Gastroesophageal sphincter (tissue), 4 donors: ENCODE measurements at regions not wholly inside any gene's neighbourhood (a gene's known extent, or its start where the extent isn't known, plus 50 kb on each side); places are given as distances from the start of the nearest gene placed in this dataset.

Source experiments
- ATAC-seq: fragments of 150-250 bp; one replicate; pipeline ENCODE4 v1.9.1; 2016; ENCODE audit warnings: mild to moderate bottlenecking, moderate library complexity
- H3K27ac ChIP-seq, 4 donors: fragments of 200-600 bp; sonication (generic) in 3 of 4; 1 replicate in 3 of 4; 2 replicates in 1 of 4; pipeline ENCODE4 v1.5.1; 2016 to 2019
- H3K27me3 ChIP-seq: fragments of 200-600 bp; sonication (generic); one replicate; pipeline ENCODE4 v1.5.1; 2019
- H3K36me3 ChIP-seq, 2 donors: fragments of 200-600 bp; sonication (generic); one replicate each; pipeline ENCODE4 v1.5.1; 2019; ENCODE audit warnings: control low read depth in 1 of 2
- H3K4me1 ChIP-seq, 3 donors: fragments of 200-600 bp; sonication (generic); 1 replicate in 2 of 3; 2 replicates in 1 of 3; pipeline ENCODE4 v1.5.1; 2016 to 2019; ENCODE audit warnings: control low read depth in 2 of 3
- H3K4me3 ChIP-seq, 2 donors: fragments of 200-600 bp; sonication (generic); one replicate each; pipeline ENCODE4 v1.5.1; 2019; ENCODE audit warnings: mild to moderate bottlenecking in 1 of 2, moderate library complexity in 1 of 2
- H3K9me3 ChIP-seq, 3 donors: fragments of 200-600 bp; sonication (generic); one replicate each; pipeline ENCODE4 v1.5.1; 2017 to 2019; ENCODE audit warnings: control low read depth in 2 of 3
- EP300 ChIP-seq: sonication (generic); formaldehyde crosslinking; IDR thresholded peaks from one replicate; pipeline ENCODE4 v1.6.1; 2017; ENCODE audit warnings: antibody characterized with exemption, mild to moderate bottlenecking
- POLR2A ChIP-seq, 2 donors: fragments of 450-650 bp; IDR thresholded peaks; one replicate each; pipeline ENCODE4 v1.6.1; 2017; ENCODE audit warnings: antibody characterized with exemption in 2 of 2, mild to moderate bottlenecking in 2 of 2, moderate library complexity in 1 of 2
- POLR2AphosphoS5 ChIP-seq: sonication (generic); formaldehyde crosslinking; IDR thresholded peaks from one replicate; pipeline ENCODE4 v1.6.1; 2017; ENCODE audit warnings: antibody characterized with exemption
- WGBS, 2 donors: methylation state at CpG; one replicate each; pipeline ENCODE4 v1.1.5; 2018; ENCODE audit warnings: low coverage in 1 of 2; 5-methylcytosine and 5-hydroxymethylcytosine counted together
- TF ChIP-seq, protein P1 (sequence below), 4 experiments: fragments of 200-600 bp in 2 of 4; fragments of 450-650 bp in 2 of 4; sonication (generic) in 1 of 4; IDR thresholded peaks; one replicate each; pipeline ENCODE4 v1.5.1; 2017 to 2019; ENCODE audit warnings: antibody characterized with exemption in 4 of 4, mild to moderate bottlenecking in 2 of 4, moderate library complexity in 2 of 4

DNA sequence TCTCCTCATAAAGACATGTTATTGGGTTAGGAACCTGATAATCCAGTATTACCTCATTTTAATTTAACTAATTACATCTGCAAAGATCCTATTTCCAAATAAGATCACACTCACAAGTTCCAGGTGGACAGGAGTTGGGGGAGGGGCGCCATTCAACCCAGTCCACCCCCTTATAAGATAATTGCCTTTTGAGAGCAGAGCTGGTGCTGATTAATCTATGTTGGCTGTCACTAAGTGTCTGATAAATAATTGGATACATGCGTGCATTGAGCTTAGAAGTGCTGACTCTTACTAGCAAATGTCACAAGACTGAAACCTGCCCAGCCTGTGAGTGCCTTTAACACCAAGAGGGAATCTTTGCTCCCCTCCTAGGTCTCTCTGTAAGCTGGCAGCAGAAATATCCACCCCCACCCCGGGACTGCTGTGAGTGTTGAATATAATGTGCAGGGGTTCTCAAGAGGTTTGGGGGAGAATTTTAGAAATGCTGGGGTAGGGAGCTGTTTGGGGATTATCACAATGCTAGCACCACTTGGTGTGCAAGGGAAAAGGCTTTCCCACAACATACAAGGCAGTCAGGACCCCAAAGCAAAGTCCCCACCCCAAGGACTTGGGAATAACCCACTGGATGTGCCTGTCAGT, 87.5 kb downstream of the ANKRD60 start:
- H3K9me3 ChIP-seq = no peaks in the 10 kb centered on the region
- no peak for ATAC-seq
- H3K27me3 ChIP-seq = peaks cover 55% of the 10 kb centered on the region
- peaks cover 0 to 9% (median 0%) of the 10 kb centered on the region in 3 donors for H3K4me1 ChIP-seq
- H3K4me3 ChIP-seq = no peak overlapping the region
- 58 to 100% methylated on average over 1 to 3 of the region's 3 CpGs for WGBS, 2 donors
- H3K27ac ChIP-seq = no peak overlapping the region
- no peaks in the 10 kb centered on the region for H3K36me3 ChIP-seq
- TF ChIP-seq POLR2A (IDR thresholded peaks at IDR 0.05) = no peak
- no peak for TF ChIP-seq EP300
- no peak for TF ChIP-seq POLR2AphosphoS5
- TF ChIP-seq, protein P1, sequence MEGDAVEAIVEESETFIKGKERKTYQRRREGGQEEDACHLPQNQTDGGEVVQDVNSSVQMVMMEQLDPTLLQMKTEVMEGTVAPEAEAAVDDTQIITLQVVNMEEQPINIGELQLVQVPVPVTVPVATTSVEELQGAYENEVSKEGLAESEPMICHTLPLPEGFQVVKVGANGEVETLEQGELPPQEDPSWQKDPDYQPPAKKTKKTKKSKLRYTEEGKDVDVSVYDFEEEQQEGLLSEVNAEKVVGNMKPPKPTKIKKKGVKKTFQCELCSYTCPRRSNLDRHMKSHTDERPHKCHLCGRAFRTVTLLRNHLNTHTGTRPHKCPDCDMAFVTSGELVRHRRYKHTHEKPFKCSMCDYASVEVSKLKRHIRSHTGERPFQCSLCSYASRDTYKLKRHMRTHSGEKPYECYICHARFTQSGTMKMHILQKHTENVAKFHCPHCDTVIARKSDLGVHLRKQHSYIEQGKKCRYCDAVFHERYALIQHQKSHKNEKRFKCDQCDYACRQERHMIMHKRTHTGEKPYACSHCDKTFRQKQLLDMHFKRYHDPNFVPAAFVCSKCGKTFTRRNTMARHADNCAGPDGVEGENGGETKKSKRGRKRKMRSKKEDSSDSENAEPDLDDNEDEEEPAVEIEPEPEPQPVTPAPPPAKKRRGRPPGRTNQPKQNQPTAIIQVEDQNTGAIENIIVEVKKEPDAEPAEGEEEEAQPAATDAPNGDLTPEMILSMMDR (IDR thresholded peaks at IDR 0.05) = no peak

DNA sequence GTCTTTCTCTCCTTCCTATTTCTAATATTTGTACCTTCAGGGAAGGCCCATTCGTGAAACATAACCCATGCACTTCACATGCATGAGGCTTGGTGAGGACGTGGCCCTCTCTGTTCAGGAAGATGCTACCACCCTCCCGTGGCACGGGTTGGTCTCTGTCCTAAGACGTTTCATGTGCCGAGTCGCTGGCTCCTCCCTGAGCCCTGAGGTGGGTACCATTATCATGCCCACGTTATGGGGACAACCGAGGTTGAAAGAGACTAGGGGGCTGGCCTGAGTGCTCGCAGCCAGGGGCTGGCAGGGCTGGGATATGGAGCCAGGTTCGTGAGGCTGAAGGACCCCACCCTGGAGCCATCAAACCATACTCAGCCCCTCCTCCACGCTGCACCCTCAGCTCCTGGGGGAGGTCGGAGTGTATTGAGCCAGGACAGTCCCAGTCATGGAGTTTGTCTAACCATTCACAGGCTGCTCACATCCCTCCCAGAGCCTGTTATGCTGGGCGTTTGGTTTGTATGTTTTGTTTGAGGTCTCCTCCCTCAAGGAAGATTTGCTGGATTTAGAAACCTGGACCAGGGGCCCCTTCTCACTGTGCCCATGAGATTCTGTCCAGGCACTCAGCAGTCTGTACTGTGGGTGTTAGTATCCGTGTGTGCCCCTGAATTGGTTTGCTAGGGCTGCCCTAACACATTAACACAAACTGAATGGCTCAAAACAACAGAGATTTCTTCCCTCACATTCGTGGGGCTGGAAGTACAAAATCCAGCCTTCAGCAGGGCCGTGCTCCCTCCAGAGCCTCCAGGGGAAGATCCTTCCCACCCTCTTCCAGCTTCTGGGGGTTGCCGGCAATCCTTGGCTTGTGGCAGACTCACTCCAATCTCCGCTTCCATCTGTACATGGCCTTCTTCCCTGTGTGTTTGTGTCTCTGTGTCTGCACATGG, 88.3 kb downstream of the ANKRD60 start:
- Histone ChIP-seq H3K27ac (no peak overlapping the region), H3K4me1 (peaks cover 0 to 11% (median 0%) of the 10 kb centered on the region in 3 donors), H3K9me3 (no peaks in the 10 kb centered on the region), H3K4me3 (no peak overlapping the region), H3K36me3 (no peaks in the 10 kb centered on the region), H3K27me3 (peaks cover 62% of the 10 kb centered on the region)
- no peak for TF ChIP-seq POLR2A (IDR thresholded peaks at IDR 0.05)
- TF ChIP-seq, protein P1 (IDR thresholded peaks at IDR 0.05) = no peak
- no peak for TF ChIP-seq POLR2AphosphoS5
- TF ChIP-seq EP300 = no peak
- no peak for ATAC-seq
- 67 to 78% methylated on average over 3 to 8 of the region's 19 CpGs for WGBS, 2 donors

DNA sequence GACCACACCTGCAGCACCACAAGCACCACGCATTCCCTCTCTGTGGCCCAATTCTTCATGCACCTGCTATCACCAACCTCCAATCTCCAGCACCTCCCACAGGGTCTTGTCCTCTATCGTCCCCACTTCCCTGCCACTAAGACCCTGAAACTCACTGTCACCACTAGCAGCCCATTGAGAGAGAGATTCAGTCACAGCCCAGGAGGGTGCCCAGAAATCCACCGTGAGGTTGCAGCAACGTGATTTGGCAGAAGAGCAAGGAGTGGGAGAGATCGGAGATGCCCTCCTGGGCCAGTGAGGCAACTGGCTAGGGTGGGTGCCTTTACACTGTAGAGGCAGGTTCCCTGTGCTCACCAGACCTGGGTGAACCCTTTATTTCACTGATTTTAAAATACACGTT, 90.1 kb downstream of the ANKRD60 start:
- H3K9me3 ChIP-seq = no peaks in the 10 kb centered on the region
- ATAC-seq = no peak
- peaks cover 62% of the 10 kb centered on the region for H3K27me3 ChIP-seq
- TF ChIP-seq POLR2AphosphoS5 = no peak
- no peak for TF ChIP-seq EP300
- no peak for TF ChIP-seq POLR2A (IDR thresholded peaks at IDR 0.05)
- TF ChIP-seq, protein P1 (IDR thresholded peaks at IDR 0.05) = no peak
- 68% methylated on average over 2 of the region's 6 CpGs; no CpG with 5 or more reads in 1 of the 2 donors for WGBS, 2 donors
- H3K4me3 ChIP-seq = no peak overlapping the region
- no peaks in the 10 kb centered on the region for H3K36me3 ChIP-seq
- H3K27ac ChIP-seq = no peak overlapping the region
- peaks cover 0 to 12% (median 0%) of the 10 kb centered on the region in 3 donors for H3K4me1 ChIP-seq

DNA sequence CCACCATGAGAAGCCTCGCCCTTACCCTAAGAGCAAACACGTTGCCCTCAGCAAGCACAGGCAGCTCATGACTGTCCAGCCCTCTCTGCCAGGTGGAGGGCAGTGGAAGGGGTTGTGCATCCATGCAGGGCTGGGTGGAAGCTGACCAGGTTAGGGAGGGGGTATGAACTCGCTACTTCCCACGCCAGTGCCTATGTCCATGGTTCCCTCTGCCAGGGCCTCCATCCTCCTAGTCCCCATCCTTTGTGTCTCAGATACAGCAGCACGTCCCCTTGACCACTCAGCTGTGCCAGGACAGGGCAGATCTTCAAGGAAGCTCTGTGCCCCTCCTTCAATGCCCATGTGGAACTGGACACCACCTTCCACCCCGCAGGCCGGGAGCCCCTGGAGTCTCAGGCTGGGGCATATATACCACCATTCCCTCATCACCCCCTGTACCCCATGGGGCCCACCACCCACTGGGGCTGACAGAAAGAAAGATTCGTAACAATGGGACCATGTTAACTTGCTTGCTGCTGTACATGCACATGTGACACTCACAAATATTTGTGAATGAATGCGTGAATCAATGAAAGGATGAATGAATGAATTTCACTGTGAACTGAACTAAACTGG, 90.7 kb downstream of the ANKRD60 start:
- Histone ChIP-seq H3K4me3 (no peak overlapping the region), H3K27me3 (peaks cover 62% of the 10 kb centered on the region), H3K36me3 (no peaks in the 10 kb centered on the region), H3K27ac (no peak overlapping the region), H3K4me1 (peaks cover 0 to 15% (median 0%) of the 10 kb centered on the region in 3 donors), H3K9me3 (no peaks in the 10 kb centered on the region)
- no peak for TF ChIP-seq POLR2A (IDR thresholded peaks at IDR 0.05)
- no peak for TF ChIP-seq POLR2AphosphoS5
- TF ChIP-seq EP300 = no peak
- TF ChIP-seq, protein P1 (IDR thresholded peaks at IDR 0.05) = no peak
- 98 to 100% methylated on average over 2 to 7 of the region's 9 CpGs for WGBS, 2 donors
- ATAC-seq = no peak
